ENCODE measurements at regions not wholly inside any gene's neighbourhood (a gene's known extent, or its start where the extent isn't known, plus 50 kb on each side); places are given as distances from the start of the nearest gene placed in this dataset.
A peak's percentile ranks its signal among the peaks of the same experiment; 100 is the strongest.

DNA sequence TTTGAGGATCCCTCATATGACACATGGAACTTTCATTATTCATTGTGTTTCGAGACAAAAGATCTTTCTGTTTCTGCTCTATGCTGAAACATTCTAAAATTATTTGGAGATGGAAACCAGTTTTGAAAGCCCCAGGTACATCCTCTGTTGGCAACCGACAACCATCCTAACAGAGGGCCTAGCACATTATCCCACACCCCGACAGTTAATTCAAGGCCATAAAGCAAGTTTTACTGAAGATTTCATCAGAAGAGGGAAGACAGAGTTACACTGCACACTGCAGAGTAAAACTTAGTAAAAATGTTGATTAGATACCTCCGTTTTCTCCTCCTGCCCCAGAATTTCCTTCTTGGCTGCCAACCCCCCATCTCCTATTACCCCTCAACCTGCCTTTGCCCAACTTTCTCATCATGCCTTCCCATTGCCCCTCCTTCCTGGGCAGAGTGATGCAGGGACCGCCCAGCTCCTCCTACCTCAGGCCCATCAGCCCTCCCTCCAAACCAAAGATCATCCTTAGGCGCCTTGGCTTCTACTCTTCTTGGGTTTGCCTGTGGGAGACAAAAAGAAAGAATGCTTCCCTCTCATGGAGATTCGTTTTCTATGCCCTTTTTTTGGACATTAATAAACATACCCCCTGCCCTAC, 52.9 kb upstream of the CITED4 start:
- H3K9me3 ChIP-seq = no peaks in the 10 kb centered on the region
- H3K27me3 ChIP-seq = no peaks in the 10 kb centered on the region
- no peak for TF ChIP-seq POLR2A (IDR thresholded peaks at IDR 0.05)
- TF ChIP-seq, protein P1, sequence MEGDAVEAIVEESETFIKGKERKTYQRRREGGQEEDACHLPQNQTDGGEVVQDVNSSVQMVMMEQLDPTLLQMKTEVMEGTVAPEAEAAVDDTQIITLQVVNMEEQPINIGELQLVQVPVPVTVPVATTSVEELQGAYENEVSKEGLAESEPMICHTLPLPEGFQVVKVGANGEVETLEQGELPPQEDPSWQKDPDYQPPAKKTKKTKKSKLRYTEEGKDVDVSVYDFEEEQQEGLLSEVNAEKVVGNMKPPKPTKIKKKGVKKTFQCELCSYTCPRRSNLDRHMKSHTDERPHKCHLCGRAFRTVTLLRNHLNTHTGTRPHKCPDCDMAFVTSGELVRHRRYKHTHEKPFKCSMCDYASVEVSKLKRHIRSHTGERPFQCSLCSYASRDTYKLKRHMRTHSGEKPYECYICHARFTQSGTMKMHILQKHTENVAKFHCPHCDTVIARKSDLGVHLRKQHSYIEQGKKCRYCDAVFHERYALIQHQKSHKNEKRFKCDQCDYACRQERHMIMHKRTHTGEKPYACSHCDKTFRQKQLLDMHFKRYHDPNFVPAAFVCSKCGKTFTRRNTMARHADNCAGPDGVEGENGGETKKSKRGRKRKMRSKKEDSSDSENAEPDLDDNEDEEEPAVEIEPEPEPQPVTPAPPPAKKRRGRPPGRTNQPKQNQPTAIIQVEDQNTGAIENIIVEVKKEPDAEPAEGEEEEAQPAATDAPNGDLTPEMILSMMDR (IDR thresholded peaks at IDR 0.05) = no peak
- no peaks in the 10 kb centered on the region for H3K4me1 ChIP-seq
- no peak overlapping the region for H3K4me3 ChIP-seq
- no peak overlapping the region for H3K27ac ChIP-seq
- intact Hi-C loops (cut with DNase I) = no loop called here
- 87 to 89% methylated on average over 7 of the region's 7 CpGs for WGBS, 2 donors
- no peaks in the 10 kb centered on the region for H3K36me3 ChIP-seq
- no peak for DNase-seq

DNA sequence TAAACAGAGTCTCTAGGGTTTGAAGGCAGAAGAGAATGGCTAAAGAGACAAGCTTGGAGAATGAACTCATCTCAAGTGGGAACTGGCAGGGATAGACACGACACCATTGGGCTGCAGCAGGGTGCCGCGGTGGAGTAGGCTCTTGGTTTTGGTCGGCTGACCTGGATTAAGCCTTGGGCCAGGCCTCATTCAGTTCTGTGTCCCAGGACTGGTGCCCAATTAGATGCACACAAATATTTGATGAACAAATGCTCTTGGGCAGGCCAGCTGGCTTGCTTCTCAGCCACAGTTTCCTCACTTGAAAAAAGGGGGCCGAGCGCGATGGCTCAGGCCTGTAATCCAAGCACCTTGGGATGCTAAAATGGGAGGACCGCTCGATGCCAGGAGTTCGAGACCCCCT, 53.4 kb upstream of the CITED4 start:
- no peaks in the 10 kb centered on the region for H3K4me1 ChIP-seq
- 79 to 91% methylated on average over 6 to 8 of the region's 10 CpGs for WGBS, 2 donors
- no peaks in the 10 kb centered on the region for H3K27me3 ChIP-seq
- H3K9me3 ChIP-seq = no peaks in the 10 kb centered on the region
- no peaks in the 10 kb centered on the region for H3K36me3 ChIP-seq
- no peak overlapping the region for H3K4me3 ChIP-seq
- intact Hi-C loops (cut with DNase I) = no loop called here
- TF ChIP-seq POLR2A (IDR thresholded peaks at IDR 0.05) = no peak
- TF ChIP-seq, protein P1 (IDR thresholded peaks at IDR 0.05) = no peak
- DNase-seq = no peak
- no peak overlapping the region for H3K27ac ChIP-seq

DNA sequence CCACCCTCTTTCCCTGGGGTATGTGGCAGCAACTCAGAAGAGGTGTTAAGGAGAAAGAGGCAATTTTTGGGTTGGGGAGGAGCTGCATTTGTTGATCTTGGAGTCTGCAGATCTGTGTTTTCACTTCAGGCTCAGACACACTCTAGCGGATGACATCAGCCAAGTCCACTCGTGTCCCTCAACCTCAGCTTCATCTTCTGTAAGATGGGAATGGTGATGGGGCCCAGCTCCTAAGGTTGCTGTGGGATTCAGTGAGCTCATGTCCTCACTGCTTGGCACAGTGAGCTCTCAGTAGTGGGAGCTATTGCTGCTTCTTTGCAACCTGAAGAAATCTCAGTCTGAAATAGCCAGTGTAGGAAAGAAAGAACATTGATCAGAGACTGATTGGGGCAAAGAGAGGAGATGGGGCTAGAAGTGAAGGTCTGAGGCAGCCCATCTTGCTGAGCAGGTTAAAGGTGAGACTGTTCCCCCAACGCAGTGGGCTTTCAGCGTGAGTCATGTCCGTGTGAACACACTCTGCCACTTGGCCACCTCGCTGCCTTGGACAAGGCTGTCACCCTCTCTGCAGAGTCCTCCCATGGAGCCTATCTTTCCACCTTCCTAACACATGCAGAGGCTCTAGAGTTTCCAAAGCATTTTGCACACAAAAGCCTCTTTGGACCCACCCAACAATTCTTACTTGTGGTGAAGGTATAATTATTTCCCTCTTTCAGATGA, 56.0 kb upstream of the CITED4 start:
- H3K27ac ChIP-seq = no peak overlapping the region
- no peak for TF ChIP-seq POLR2A (IDR thresholded peaks at IDR 0.05)
- TF ChIP-seq, protein P1 (IDR thresholded peaks at IDR 0.05) = no peak
- DNase-seq = no peak
- 69 to 80% methylated on average over 4 to 6 of the region's 6 CpGs for WGBS, 2 donors
- H3K9me3 ChIP-seq = no peaks in the 10 kb centered on the region
- H3K4me1 ChIP-seq = no peaks in the 10 kb centered on the region
- no peaks in the 10 kb centered on the region for H3K27me3 ChIP-seq
- H3K36me3 ChIP-seq = no peaks in the 10 kb centered on the region
- no peak overlapping the region for H3K4me3 ChIP-seq
- intact Hi-C loops (cut with DNase I) = no loop called here

DNA sequence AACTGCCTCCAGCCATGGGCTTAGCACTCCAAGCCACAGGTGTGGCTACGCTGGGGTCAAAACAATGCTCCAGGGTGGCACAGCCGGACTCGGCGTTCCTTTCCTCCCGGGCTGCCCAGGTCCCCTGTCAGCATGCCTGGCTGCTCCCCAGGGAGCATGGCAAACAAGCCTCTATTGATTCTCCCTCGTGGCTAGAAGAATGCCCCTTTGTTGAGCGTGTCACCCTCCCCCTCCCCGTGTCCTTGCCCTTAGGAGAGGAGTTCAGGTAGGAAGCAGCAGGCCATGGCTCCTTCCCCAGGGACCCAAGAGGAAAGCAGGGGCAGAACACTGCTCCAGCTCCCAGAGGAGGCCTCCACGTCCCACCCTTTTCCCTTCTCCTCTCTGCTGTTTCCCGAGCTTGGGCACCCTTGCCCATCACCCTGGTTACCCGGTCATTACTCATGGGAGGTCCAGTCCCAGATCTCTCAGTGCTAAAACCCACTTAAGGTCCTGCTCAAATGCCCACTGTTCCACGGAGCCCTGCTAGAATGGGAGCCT, 57.4 kb upstream of the CITED4 start:
- no peaks in the 10 kb centered on the region for H3K4me1 ChIP-seq
- H3K4me3 ChIP-seq = no peak overlapping the region
- H3K9me3 ChIP-seq = no peaks in the 10 kb centered on the region
- WGBS, 2 donors = 66 to 76% methylated on average over 7 to 11 of the region's 12 CpGs
- intact Hi-C loops (cut with DNase I) = no loop called here
- no peak for TF ChIP-seq POLR2A (IDR thresholded peaks at IDR 0.05)
- TF ChIP-seq, protein P1 (IDR thresholded peaks at IDR 0.05) = no peak
- DNase-seq = no peak
- no peaks in the 10 kb centered on the region for H3K27me3 ChIP-seq
- no peaks in the 10 kb centered on the region for H3K36me3 ChIP-seq
- peak overlapping the region in 1 of 4 donors; percentile 5 for H3K27ac ChIP-seq

DNA sequence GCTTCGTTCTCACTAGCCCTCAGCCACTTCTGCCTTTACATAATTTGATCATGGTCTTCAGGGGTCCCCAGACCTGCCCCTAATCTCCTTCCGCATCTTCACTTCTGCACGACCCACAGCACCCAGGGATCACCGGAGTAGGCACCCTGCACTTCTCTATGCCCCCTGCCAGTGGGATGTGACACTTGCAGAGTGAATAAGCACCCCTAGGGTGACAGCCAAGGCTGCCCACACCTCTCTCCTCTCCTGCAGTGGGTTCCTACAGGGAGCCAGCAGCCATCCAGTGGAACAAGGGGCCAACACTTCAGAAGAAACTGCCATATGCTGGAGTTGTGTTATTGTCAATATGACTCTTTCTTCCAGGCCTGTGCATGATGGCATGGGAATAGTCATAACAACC, 58.0 kb upstream of the CTPS1 start:
- intact Hi-C loops (cut with DNase I) = no loop called here
- no peak overlapping the region for H3K4me3 ChIP-seq
- DNase-seq = no peak
- H3K9me3 ChIP-seq = no peaks in the 10 kb centered on the region
- WGBS, 2 donors = 75 to 85% methylated on average over 4 of the region's 4 CpGs
- H3K27me3 ChIP-seq = no peaks in the 10 kb centered on the region
- no peak for TF ChIP-seq POLR2A (IDR thresholded peaks at IDR 0.05)
- TF ChIP-seq, protein P1 (IDR thresholded peaks at IDR 0.05) = no peak
- H3K36me3 ChIP-seq = no peaks in the 10 kb centered on the region
- no peak overlapping the region for H3K27ac ChIP-seq
- H3K4me1 ChIP-seq = no peaks in the 10 kb centered on the region
